SK-N-SH (cell line): ENCODE measurements at regions not wholly inside any gene's neighbourhood (a gene's known extent, or its start where the extent isn't known, plus 50 kb on each side); places are given as distances from the start of the nearest gene placed in this dataset.

ENCODE experiments used
- CTCF ChIP-seq: fragments of 200-600 bp; sonication (generic); IDR thresholded peaks from 2 replicates; pipeline ENCODE4 v1.6.1; 2017; ENCODE audit warnings: antibody characterized with exemption, mild to moderate bottlenecking, moderate library complexity
- ELF1 ChIP-seq: IDR thresholded peaks from 2 replicates; pipeline ENCODE4 v1.4.0; 2012
- EZH2phosphoT487 ChIP-seq: fragments of 200-600 bp; sonication (generic); IDR thresholded peaks from 2 replicates; pipeline ENCODE4 v1.6.1; 2017; ENCODE audit warnings: low read depth, mixed run types, mild to moderate bottlenecking, antibody characterized with exemption, moderate library complexity, borderline replicate concordance
- FOXM1 ChIP-seq: IDR thresholded peaks from 2 replicates; pipeline ENCODE4 v1.4.0; 2012; ENCODE audit warnings: low read depth, mild to moderate bottlenecking
- GABPA ChIP-seq: IDR thresholded peaks from 2 replicates; pipeline ENCODE4 v1.4.0; 2012; ENCODE audit warnings: low read depth, mild to moderate bottlenecking
- JUND ChIP-seq: IDR thresholded peaks from 2 replicates; pipeline ENCODE4 v1.4.0; 2012
- NFIC ChIP-seq: IDR thresholded peaks from 2 replicates; pipeline ENCODE4 v1.4.0; 2012; ENCODE audit warnings: borderline replicate concordance
- SIN3A ChIP-seq: IDR thresholded peaks from 2 replicates; pipeline ENCODE4 v1.6.1; 2012; ENCODE audit warnings: low read depth, mild to moderate bottlenecking, low read length, moderate library complexity, borderline replicate concordance
- USF2 ChIP-seq: fragments of 150-350 bp; IDR thresholded peaks from 2 replicates; pipeline ENCODE4 v1.6.1; 2017; ENCODE audit warnings: antibody characterized with exemption, low read length, low read depth, borderline replicate concordance

- no peak for TF ChIP-seq GABPA
- TF ChIP-seq CTCF: no peak
- no peak for TF ChIP-seq ELF1
- TF ChIP-seq NFIC: no peak
- no peak for TF ChIP-seq JUND
- no peak for TF ChIP-seq EZH2phosphoT487
- no peak for TF ChIP-seq SIN3A
- no peak for TF ChIP-seq USF2
- no peak for TF ChIP-seq FOXM1
These were observed 170.9 kb downstream of the INHBB start for GRCh38 chr2:120516679-120517314.
